Transverse colon (tissue), 4 donors: ENCODE measurements at regions not wholly inside any gene's neighbourhood (a gene's known extent, or its start where the extent isn't known, plus 50 kb on each side); places are given as distances from the start of the nearest gene placed in this dataset.

Experiments used
- DNase-seq: peaks from one replicate; pipeline ENCODE4 v3.0.0-alpha.2; 2019
- H3K27ac ChIP-seq, 4 donors: fragments of 200-600 bp; sonication (generic); 2 replicates each; pipeline ENCODE4 v1.5.1; 2016 to 2018; ENCODE audit warnings: inconsistent platforms in 4 of 4
- H3K27me3 ChIP-seq: fragments of 200-600 bp; sonication (generic); 2 replicates; pipeline ENCODE4 v1.5.1; 2017; ENCODE audit warnings: inconsistent platforms
- H3K36me3 ChIP-seq, 4 donors: fragments of 200-600 bp; sonication (generic); 2 replicates each; pipeline ENCODE4 v1.5.1; 2017 to 2019; ENCODE audit warnings: inconsistent platforms in 4 of 4
- H3K4me1 ChIP-seq, 4 donors: fragments of 200-600 bp; sonication (generic); 2 replicates each; pipeline ENCODE4 v1.5.1; 2017 to 2020; ENCODE audit warnings: inconsistent platforms in 4 of 4
- H3K4me3 ChIP-seq, 4 donors: fragments of 200-600 bp; sonication (generic); 1 replicate in 1 of 4; 2 replicates in 3 of 4; pipeline versions ENCODE4 v1.5.1 to v1.6.1; 2017 to 2019; ENCODE audit warnings: inconsistent platforms in 4 of 4
- H3K9me3 ChIP-seq, 2 donors: fragments of 200-600 bp; sonication (generic); 2 replicates each; pipeline ENCODE4 v1.5.1; 2017 to 2019; ENCODE audit warnings: inconsistent platforms in 2 of 2
- EP300 ChIP-seq: sonication (generic); formaldehyde crosslinking; IDR thresholded peaks from one replicate; pipeline ENCODE4 v1.6.1; 2017; ENCODE audit warnings: antibody characterized with exemption, low read depth
- POLR2A ChIP-seq: fragments of 450-650 bp; IDR thresholded peaks from one replicate; pipeline ENCODE4 v1.6.1; 2016; ENCODE audit warnings: antibody characterized with exemption, mild to moderate bottlenecking, moderate library complexity
- POLR2AphosphoS5 ChIP-seq, 3 donors: sonication (generic); formaldehyde crosslinking; IDR thresholded peaks; one replicate each; pipeline ENCODE4 v1.6.1; 2016; ENCODE audit warnings: antibody characterized with exemption in 3 of 3
- WGBS, 2 donors: methylation state at CpG; one replicate each; pipeline ENCODE4 v1.1.5; 2018; ENCODE audit warnings: low coverage in 1 of 2; 5-methylcytosine and 5-hydroxymethylcytosine counted together
- in situ Hi-C, 4 donors: fragments of 200-750 bp; cut with MboI; loops; one replicate each; pipeline versions ENCODE4 v1.15.0 to v1.15.1; 2017; ENCODE audit warnings: low sequenced_read_pairs in 3 of 4, low pct_ligation_motif_present in 1 of 4, low pct_unique_long_range_greater_than_20kb in 1 of 4
- intact Hi-C: fragments of 100-400 bp; cut with DNase I; formaldehyde crosslinking; loops from one replicate; pipeline ENCODE4 v1.15.1; 2023; ENCODE audit warnings: low total_unique reads
- TF ChIP-seq, protein P1 (sequence below), 5 experiments: fragments of 200-600 bp in 3 of 5; fragments of 450-650 bp in 2 of 5; sonication (generic) in 3 of 5; IDR thresholded peaks; 1 replicate in 2 of 5; 2 replicates in 3 of 5; pipeline ENCODE4 v1.5.1; 2016 to 2017; ENCODE audit warnings: antibody characterized with exemption in 5 of 5, inconsistent platforms in 3 of 5, mild to moderate bottlenecking in 2 of 5, moderate library complexity in 1 of 5

DNA sequence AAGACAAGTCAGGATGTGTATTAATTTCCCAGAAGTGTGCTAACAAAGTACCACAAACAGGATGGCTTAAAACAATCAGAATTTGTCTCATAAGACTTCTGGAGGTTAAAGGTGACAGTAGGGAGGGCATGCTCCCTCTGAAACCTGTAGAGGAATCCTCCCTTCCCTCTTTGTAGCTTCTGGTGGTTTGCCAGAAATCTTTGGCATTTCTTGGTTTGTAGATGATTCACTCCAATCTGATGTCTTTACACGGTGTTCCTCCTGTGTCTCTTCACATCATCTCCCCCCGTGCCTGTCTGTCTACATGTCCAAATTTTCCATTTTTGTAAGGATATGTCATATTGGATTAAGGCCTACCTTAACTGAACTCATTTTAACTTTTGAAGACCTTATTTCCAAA, 471.5 kb downstream of the ZNF608 start:
- H3K4me1 ChIP-seq, result peaks cover 0 to 11% (median 0%) of the 10 kb centered on the region in 4 donors
- no peaks in the 10 kb centered on the region for H3K36me3 ChIP-seq
- H3K9me3 ChIP-seq, result no peaks in the 10 kb centered on the region
- no peaks in the 10 kb centered on the region for H3K27me3 ChIP-seq
- TF ChIP-seq EP300 (no peak), POLR2AphosphoS5 (IDR thresholded peaks at IDR 0.05) (no peak), POLR2A (no peak)
- TF ChIP-seq, protein P1, sequence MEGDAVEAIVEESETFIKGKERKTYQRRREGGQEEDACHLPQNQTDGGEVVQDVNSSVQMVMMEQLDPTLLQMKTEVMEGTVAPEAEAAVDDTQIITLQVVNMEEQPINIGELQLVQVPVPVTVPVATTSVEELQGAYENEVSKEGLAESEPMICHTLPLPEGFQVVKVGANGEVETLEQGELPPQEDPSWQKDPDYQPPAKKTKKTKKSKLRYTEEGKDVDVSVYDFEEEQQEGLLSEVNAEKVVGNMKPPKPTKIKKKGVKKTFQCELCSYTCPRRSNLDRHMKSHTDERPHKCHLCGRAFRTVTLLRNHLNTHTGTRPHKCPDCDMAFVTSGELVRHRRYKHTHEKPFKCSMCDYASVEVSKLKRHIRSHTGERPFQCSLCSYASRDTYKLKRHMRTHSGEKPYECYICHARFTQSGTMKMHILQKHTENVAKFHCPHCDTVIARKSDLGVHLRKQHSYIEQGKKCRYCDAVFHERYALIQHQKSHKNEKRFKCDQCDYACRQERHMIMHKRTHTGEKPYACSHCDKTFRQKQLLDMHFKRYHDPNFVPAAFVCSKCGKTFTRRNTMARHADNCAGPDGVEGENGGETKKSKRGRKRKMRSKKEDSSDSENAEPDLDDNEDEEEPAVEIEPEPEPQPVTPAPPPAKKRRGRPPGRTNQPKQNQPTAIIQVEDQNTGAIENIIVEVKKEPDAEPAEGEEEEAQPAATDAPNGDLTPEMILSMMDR (IDR thresholded peaks at IDR 0.05), result no peak
- in situ Hi-C loops (no loop called here), intact Hi-C loops (no loop called here)
- WGBS, 2 donors, result 59 to 71% methylated on average over 1 to 2 of the region's 2 CpGs
- H3K27ac ChIP-seq, result no peak overlapping the region
- DNase-seq, result no peak
- H3K4me3 ChIP-seq, result no peak overlapping the region

DNA sequence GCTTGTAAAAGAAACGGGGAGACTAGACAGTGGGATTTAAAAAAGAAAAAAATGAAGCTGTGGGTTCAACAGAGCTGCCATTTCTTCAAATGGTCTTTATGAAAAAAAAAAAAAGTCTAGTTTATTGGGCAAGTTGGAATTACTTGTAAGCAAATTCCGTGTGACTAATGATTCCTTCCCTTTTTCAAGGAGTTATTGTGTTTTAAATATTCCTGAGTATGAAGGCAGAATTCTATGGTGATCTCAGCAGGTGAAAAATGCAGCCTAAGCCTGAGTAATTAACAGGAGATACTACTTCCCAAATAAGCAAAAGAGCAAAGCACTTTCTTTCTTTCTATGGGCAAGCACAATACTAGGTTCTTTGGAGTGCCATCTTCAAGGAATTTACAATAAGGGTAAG, 481.9 kb downstream of the ZNF608 start:
- Histone ChIP-seq H3K4me3 (no peak overlapping the region), H3K4me1 (peaks cover 0 to 10% (median 0%) of the 10 kb centered on the region in 4 donors), H3K27ac (no peak overlapping the region), H3K36me3 (no peaks in the 10 kb centered on the region), H3K27me3 (no peaks in the 10 kb centered on the region), H3K9me3 (no peaks in the 10 kb centered on the region)
- intact Hi-C loops (no loop called here), in situ Hi-C loops (no loop called here)
- whole genome bisulfite sequencing, 2 donors, result 73 to 75% methylated on average over 2 of the region's 2 CpGs
- DNase-seq, result no peak
- TF ChIP-seq POLR2AphosphoS5 (IDR thresholded peaks at IDR 0.05), result no peak
- TF ChIP-seq, protein P1 (IDR thresholded peaks at IDR 0.05), result no peak
- TF ChIP-seq POLR2A, result no peak
- no peak for TF ChIP-seq EP300

DNA sequence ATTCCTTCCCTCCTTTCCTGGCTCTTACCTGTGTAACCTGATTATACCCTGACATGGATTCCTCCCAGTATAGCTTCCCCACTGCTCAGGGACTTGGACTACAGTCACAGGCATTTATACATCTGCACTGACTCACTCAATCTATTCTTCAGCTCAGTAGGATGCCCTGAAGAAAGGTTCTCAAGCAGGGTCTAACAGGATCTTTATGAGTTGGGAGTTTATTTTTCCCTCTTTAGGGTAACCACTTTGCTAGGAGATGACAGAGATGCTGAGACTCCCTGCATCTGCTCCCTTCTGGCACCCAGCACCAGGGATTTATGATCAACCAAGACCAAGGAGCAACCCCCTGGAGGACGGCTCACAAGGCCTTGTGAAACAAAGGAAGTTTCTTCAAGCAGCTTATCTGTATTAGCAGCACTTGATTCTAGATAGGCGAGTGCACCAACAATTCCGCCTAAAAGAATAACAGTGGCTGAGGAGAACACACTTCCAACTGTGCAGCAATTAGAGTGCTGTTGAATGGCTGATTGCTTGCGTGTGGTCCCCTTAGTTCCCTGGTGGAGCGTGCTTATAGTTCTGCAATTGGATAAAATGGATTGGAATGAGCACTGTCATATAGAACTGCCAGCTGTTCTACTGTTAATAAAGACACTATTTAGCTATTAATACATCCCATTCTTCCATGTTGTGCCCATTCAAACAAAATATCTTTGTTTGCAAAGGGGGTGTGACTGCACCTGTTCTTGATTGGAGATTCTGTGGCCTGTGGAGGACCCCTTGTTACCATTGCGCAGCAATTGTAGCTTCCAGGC, 482.6 kb downstream of the ZNF608 start:
- H3K4me3 ChIP-seq, result no peak overlapping the region
- no peaks in the 10 kb centered on the region for H3K36me3 ChIP-seq
- no peaks in the 10 kb centered on the region for H3K9me3 ChIP-seq
- peaks cover 0 to 10% (median 0%) of the 10 kb centered on the region in 4 donors for H3K4me1 ChIP-seq
- no peak overlapping the region for H3K27ac ChIP-seq
- intact Hi-C loops, result no loop called here
- in situ Hi-C loops, result no loop called here
- WGBS, 2 donors, result 72 to 81% methylated on average over 3 to 6 of the region's 6 CpGs
- TF ChIP-seq EP300 (no peak), POLR2AphosphoS5 (IDR thresholded peaks at IDR 0.05) (no peak), POLR2A (no peak)
- H3K27me3 ChIP-seq, result no peaks in the 10 kb centered on the region
- no peak for DNase-seq

DNA sequence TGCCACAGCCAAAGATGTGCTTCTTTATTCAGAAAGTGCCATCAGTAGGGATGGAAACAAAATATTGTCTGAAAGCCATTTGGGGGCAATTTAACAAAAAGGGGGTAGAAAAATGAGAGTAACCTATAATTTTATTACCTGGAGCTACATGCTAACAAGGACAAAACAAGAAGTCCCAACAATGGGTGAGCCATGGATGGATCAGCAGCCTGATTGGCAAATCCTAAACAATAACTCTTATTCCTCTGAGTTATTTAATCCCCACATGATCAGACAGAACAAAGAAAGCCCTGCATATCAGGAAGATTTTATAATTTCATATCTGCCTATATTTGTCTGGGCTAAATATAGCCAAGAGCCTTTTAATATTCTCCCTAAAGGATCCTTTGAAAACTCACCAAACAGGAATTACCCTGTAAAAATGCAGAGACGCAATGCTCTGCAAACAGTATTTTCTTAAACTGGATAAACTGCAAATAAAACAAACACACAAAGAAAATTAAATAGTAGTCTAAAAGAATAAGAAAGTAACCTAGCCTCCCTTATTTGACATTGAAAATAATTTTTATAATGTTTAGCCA, 483.4 kb downstream of the ZNF608 start:
- H3K36me3 ChIP-seq, result no peaks in the 10 kb centered on the region
- H3K4me3 ChIP-seq, result no peak overlapping the region
- H3K27me3 ChIP-seq, result no peaks in the 10 kb centered on the region
- no peaks in the 10 kb centered on the region for H3K9me3 ChIP-seq
- DNase-seq, result no peak
- peaks cover 0 to 10% (median 0%) of the 10 kb centered on the region in 4 donors for H3K4me1 ChIP-seq
- H3K27ac ChIP-seq, result no peak overlapping the region
- 47 to 53% methylated on average over 1 of the region's 1 CpG for WGBS, 2 donors
- TF ChIP-seq, protein P1 (IDR thresholded peaks at IDR 0.05), result no peak
- TF ChIP-seq POLR2A (no peak), POLR2AphosphoS5 (IDR thresholded peaks at IDR 0.05) (no peak), EP300 (no peak)
- intact Hi-C loops, result no loop called here
- in situ Hi-C loops, result no loop called here
